VCaP (cell line): ENCODE measurements at regions not wholly inside any gene's neighbourhood (a gene's known extent, or its start where the extent isn't known, plus 50 kb on each side); places are given as distances from the start of the nearest gene placed in this dataset.

Experiments
- H3K27ac ChIP-seq: fragments of 450-650 bp; 2 replicates; pipeline ENCODE4 v1.5.1; 2017
- CTCF ChIP-seq: fragments of 450-650 bp; conservative IDR thresholded peaks from 2 replicates; pipeline ENCODE4 v1.5.1; 2017; ENCODE audit warnings: mild to moderate bottlenecking, moderate library complexity

- TF ChIP-seq CTCF = no peak
These were observed 1023.2 kb downstream of the BCL11A start for GRCh38 chr2:59530258-59530657.

GRCh38 chr2:59529726-59530125 lies 1023.7 kb downstream of the BCL11A start:
- no peak overlapping the region for H3K27ac ChIP-seq
- no peak for TF ChIP-seq CTCF

More at GRCh38 chr2:59530258-59530657, 1023.2 kb downstream of the BCL11A start:
- H3K27ac ChIP-seq = no peak overlapping the region

- TF ChIP-seq CTCF = no peak
- H3K27ac ChIP-seq = no peak overlapping the region
These were observed 1024.9 kb downstream of the BCL11A start for GRCh38 chr2:59528525-59528924.

GRCh38 chr2:59502981-59503380 lies 1050.5 kb downstream of the BCL11A start:
- no peak for TF ChIP-seq CTCF
- no peak overlapping the region for H3K27ac ChIP-seq

- TF ChIP-seq CTCF = no peak
These were observed 1062.5 kb downstream of the BCL11A start for GRCh38 chr2:59490994-59491393.

GRCh38 chr2:59490192-59490591 lies 1063.3 kb downstream of the BCL11A start:
- no peak for TF ChIP-seq CTCF
- H3K27ac ChIP-seq = no peak overlapping the region

More at GRCh38 chr2:59490994-59491393, 1062.5 kb downstream of the BCL11A start:
- no peak overlapping the region for H3K27ac ChIP-seq

GRCh38 chr2:59484673-59485072 lies 1068.8 kb downstream of the BCL11A start:
- no peak overlapping the region for H3K27ac ChIP-seq
- no peak for TF ChIP-seq CTCF

GRCh38 chr2:59463426-59463825 lies 1090.0 kb downstream of the BCL11A start:
- H3K27ac ChIP-seq = no peak overlapping the region
- TF ChIP-seq CTCF = no peak
